Body of pancreas (tissue), 4 donors: ENCODE measurements at regions not wholly inside any gene's neighbourhood (a gene's known extent, or its start where the extent isn't known, plus 50 kb on each side); places are given as distances from the start of the nearest gene placed in this dataset.

Experiments used
- CTCF ChIP-seq, 7 experiments: fragments of 450-650 bp in 4 of 7; fragments of 200-600 bp in 3 of 7; sonication (generic) in 3 of 7; IDR thresholded peaks; one replicate each; pipeline ENCODE4 v1.5.1; 2016 to 2019; ENCODE audit warnings: antibody characterized with exemption in 7 of 7
- POLR2A ChIP-seq, 3 donors: fragments of 450-650 bp; IDR thresholded peaks; one replicate each; pipeline ENCODE4 v1.6.1; 2016; ENCODE audit warnings: antibody characterized with exemption in 3 of 3, mild to moderate bottlenecking in 2 of 3

GRCh38 chr12:25835385-25835784 is 123.1 kb upstream of the RASSF8 start:
- TF ChIP-seq CTCF (IDR thresholded peaks at IDR 0.05) (no peak), POLR2A (IDR thresholded peaks at IDR 0.05) (no peak)
